GM12878 (cell line): ENCODE measurements at regions not wholly inside any gene's neighbourhood (a gene's known extent, or its start where the extent isn't known, plus 50 kb on each side); places are given as distances from the start of the nearest gene placed in this dataset.

Experiments
- ATAC-seq: fragments of 200-7000 bp; cut with Tn5 transposase; 3 replicates; pipeline ENCODE4 v1.9.1; 2020; ENCODE audit warnings: mild to moderate bottlenecking, moderate library complexity
- BruUV-seq: library from RNA; stranded (reverse); fragments of 400-500 nt; replicated peaks from 2 replicates; lab custom pipeline; 2021; lab: Mats Ljungman, UMichigan
- CTCF ChIA-PET: fragments of 300-600 bp; sonication (Branson Sonifier 250); formaldehyde crosslinking; extraction: SDS; loops from one replicate; lab custom pipeline; 2021; ENCODE audit warnings: inconsistent platforms; lab: Yijun Ruan, JAX
- POLR2A ChIA-PET: fragments of 350-600 bp; formaldehyde crosslinking; extraction: SDS; loops from one replicate; lab custom pipeline; 2021; ENCODE audit warnings: inconsistent platforms; lab: Charles Lee
- RAD21 ChIA-PET: fragments of 300-600 bp; sonication (Branson Sonifier 250); formaldehyde crosslinking; loops from one replicate; lab custom pipeline; 2023; ENCODE audit warnings: antibody characterized with exemption; ENCODE audit not compliant: unreplicated experiment; lab: Charles Lee
- SMC1A ChIA-PET: fragments of 300-600 bp; sonication (Branson Sonifier 250); formaldehyde crosslinking; loops from one replicate; lab custom pipeline; 2023; ENCODE audit not compliant: unreplicated experiment, uncharacterized antibody; lab: Charles Lee
- DNase-seq: peaks from one replicate; pipeline ENCODE4 v3.0.0-alpha.2; 2011; ENCODE audit warnings: low read depth, low spot score
- FAIRE-seq: peaks from 3 replicates; lab custom pipeline; 2011; peaks lifted over from hg19 to GRCh38; lab: Jason Lieb, UNC
- H2AFZ ChIP-seq: 2 replicates; pipeline ENCODE4 v1.6.0; 2011; ENCODE audit warnings: low read depth, low read length, control low read depth; ENCODE audit not compliant: control insufficient read depth
- H3K27ac ChIP-seq: 2 replicates; pipeline ENCODE4 v1.5.1; 2011; ENCODE audit warnings: control low read depth; ENCODE audit not compliant: control insufficient read depth, insufficient read depth
- H3K27me3 ChIP-seq, 2 experiments: replicated peaks in 1 of 2; 2 replicates each; pipeline versions ENCODE4 v1.6.0 to v1.6.1; 2011; ENCODE audit warnings: low read length in 1 of 2; ENCODE audit not compliant: control insufficient read depth in 2 of 2, insufficient read depth in 2 of 2
- H3K36me3 ChIP-seq, 2 experiments: 2 replicates each; pipeline ENCODE4 v1.5.1; 2011; ENCODE audit warnings: low read length in 1 of 2; ENCODE audit not compliant: control insufficient read depth in 2 of 2, insufficient read depth in 2 of 2
- H3K4me1 ChIP-seq: 2 replicates; pipeline ENCODE4 v1.6.1; 2011; ENCODE audit warnings: mild to moderate bottlenecking, low read length, moderate library complexity, mixed read lengths; ENCODE audit not compliant: control insufficient read depth, insufficient read depth
- H3K4me2 ChIP-seq: 2 replicates; pipeline ENCODE4 v1.6.0; 2011; ENCODE audit warnings: control low read depth; ENCODE audit not compliant: control insufficient read depth, insufficient read depth
- H3K4me3 ChIP-seq: fragments of 200-600 bp; sonication (generic); 2 replicates; pipeline ENCODE4 v1.5.1; 2016
- H3K79me2 ChIP-seq: 2 replicates; pipeline ENCODE4 v1.6.0; 2011; ENCODE audit warnings: low read length; ENCODE audit not compliant: control insufficient read depth, insufficient read depth
- H3K9ac ChIP-seq: 2 replicates; pipeline ENCODE4 v1.8.0; 2011; ENCODE audit warnings: low read length, control low read depth, mixed read lengths; ENCODE audit not compliant: control insufficient read depth, insufficient read depth
- H3K9me3 ChIP-seq: replicated peaks from 3 replicates; pipeline ENCODE4 v1.5.1; 2011; ENCODE audit warnings: mild to moderate bottlenecking, low read length; ENCODE audit not compliant: control insufficient read depth, insufficient read depth
- H4K20me1 ChIP-seq: 2 replicates; pipeline ENCODE4 v1.6.0; 2011; ENCODE audit not compliant: control insufficient read depth, insufficient read depth
- BRCA1 ChIP-seq: IDR thresholded peaks from 2 replicates; pipeline ENCODE4 v1.6.1; 2011; ENCODE audit warnings: low read depth, low read length, improper control_type of control experiment
- CBX3 ChIP-seq: fragments of 200-600 bp; sonication (generic); IDR thresholded peaks from 2 replicates; pipeline ENCODE4 v1.6.1; 2016; ENCODE audit warnings: low read depth, borderline replicate concordance
- CREB1 ChIP-seq: IDR thresholded peaks from 2 replicates; pipeline ENCODE4 v1.6.1; 2012; ENCODE audit warnings: low read depth, mild to moderate bottlenecking, inconsistent platforms
- CREM ChIP-seq: IDR thresholded peaks from 2 replicates; pipeline ENCODE4 v1.6.1; 2014; ENCODE audit warnings: antibody characterized with exemption, low read depth
- FOS ChIP-seq: IDR thresholded peaks from 3 replicates; pipeline ENCODE4 v1.6.1; 2011; ENCODE audit warnings: borderline replicate concordance; ENCODE audit not compliant: insufficient read length; ENCODE audit errors: extremely low read depth
- IKZF1 ChIP-seq: fragments of 450-650 bp; conservative IDR thresholded peaks from 2 replicates; pipeline ENCODE4 v1.6.1; 2017; ENCODE audit warnings: antibody characterized with exemption, mild to moderate bottlenecking
- IKZF2 ChIP-seq, 2 experiments: fragments of 450-650 bp; IDR thresholded peaks; 2 replicates each; pipeline ENCODE4 v1.6.1; 2017; ENCODE audit warnings: mild to moderate bottlenecking in 2 of 2, moderate library complexity in 2 of 2
- KLF5 ChIP-seq: fragments of 450-650 bp; IDR thresholded peaks from 2 replicates; pipeline ENCODE4 v1.6.1; 2014; ENCODE audit warnings: mild to moderate bottlenecking; ENCODE audit not compliant: partially characterized antibody
- NR2C1 ChIP-seq: fragments of 450-650 bp; IDR thresholded peaks from 2 replicates; pipeline ENCODE4 v1.6.1; 2017; ENCODE audit warnings: antibody characterized with exemption, mild to moderate bottlenecking, moderate library complexity
- SIX5 ChIP-seq: IDR thresholded peaks from 2 replicates; pipeline ENCODE4 v1.6.1; 2011; ENCODE audit warnings: mild to moderate bottlenecking, low read depth, low read length, moderate library complexity; ENCODE audit not compliant: severe bottlenecking
- WGBS: methylation state at CpG from one replicate; pipeline ENCODE4 v1.1.6; 2016; ENCODE audit warnings: low lambda C conversion rate; ENCODE audit not compliant: insufficient replicate concordance, insufficient coverage; ENCODE audit errors: missing lambda C conversion rate; 5-methylcytosine and 5-hydroxymethylcytosine counted together
- in situ Hi-C: fragments of 300-500 bp; cut with MboI; formaldehyde crosslinking; loops from 9 replicates; pipeline ENCODE4 v1.14.3; 2018; ENCODE audit warnings: mixed read lengths
- intact Hi-C: fragments of 100-400 bp; cut with micrococcal nuclease; formaldehyde crosslinking; loops from one replicate; pipeline ENCODE4 v1.14.2; 2022; ENCODE audit not compliant: unreplicated experiment
- TF ChIP-seq, protein P1 (sequence below): IDR thresholded peaks from 2 replicates; pipeline ENCODE4 v1.6.1; 2011; ENCODE audit warnings: borderline replicate concordance, low read depth, mild to moderate bottlenecking, moderate library complexity, low read length; ENCODE audit not compliant: insufficient read depth, poor library complexity, severe bottlenecking

DNA sequence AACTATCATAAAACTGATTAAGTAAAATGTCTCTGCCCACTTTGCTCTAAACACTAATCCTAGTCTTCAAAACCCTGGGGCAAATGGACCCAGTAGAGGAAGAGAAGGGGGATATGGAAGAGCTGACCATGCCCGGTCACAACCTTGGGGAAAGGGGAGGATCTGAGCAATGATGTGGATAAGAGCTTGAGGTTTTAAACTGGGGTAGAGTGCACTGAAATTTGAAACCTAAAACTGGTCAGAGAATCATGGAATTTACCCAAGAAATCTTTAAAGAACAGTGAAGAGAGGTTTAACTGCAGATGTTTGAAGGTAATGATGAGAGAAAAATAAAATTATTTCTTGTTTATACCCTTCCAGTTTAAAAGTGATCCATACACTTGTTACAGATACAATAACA, 110.8 kb downstream of the MRPS30 start:
- in situ Hi-C loops: no loop called here
- no peak for FAIRE-seq
- no peak overlapping the region for H3K4me3 ChIP-seq

DNA sequence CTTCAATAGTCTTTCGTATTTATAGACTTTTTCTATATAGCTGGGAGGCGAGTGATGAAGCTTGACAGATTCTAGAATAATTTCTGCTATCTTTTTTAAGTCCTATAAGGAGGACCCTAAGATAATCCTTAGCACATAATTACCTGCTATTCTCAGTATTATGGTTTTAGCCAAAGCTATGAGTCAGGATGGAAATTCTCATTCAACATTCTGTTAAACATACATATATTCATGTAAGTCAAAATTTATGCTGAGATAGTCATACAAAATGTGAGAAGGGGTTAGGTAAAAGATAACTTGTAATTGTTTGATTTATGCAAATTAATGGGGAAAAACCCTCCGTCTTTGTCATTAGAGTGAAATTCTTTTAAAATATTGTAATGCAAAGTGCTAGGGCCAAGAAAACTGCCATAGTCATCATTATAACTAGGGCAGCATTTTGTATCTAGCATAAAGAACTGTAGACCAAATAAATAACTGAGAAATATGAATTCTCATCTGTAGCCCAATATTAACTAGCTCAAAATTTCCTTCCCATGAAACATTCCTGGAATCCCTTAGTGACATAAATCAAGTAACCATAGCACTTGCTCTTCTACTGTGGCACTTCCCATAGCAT, 118.5 kb downstream of the MRPS30 start:
- SMC1A ChIA-PET: interaction anchor here (0.6 to 0.9 kb wide), 3 partner anchors 27 to 1714 kb away, joined by 3 read pairs; no protein-coding TSS in a partner anchor
- no peak overlapping the region for H3K9ac ChIP-seq
- no peaks in the 10 kb centered on the region for H4K20me1 ChIP-seq
- no peaks in the 10 kb centered on the region for H3K79me2 ChIP-seq
- WGBS: 67% methylated on average over 3 of the region's 3 CpGs
- H3K27me3 ChIP-seq: no peaks in the 10 kb centered on the region
- H3K36me3 ChIP-seq: no peaks in the 10 kb centered on the region
- in situ Hi-C loops (no loop called here), intact Hi-C loops (no loop called here)
- no peak overlapping the region for H3K4me2 ChIP-seq
- BruUV-seq: no TSS peak
- FAIRE-seq (no peak), DNase-seq (no peak), ATAC-seq (no peak)
- no peak overlapping the region for H3K27ac ChIP-seq
- CTCF ChIA-PET: interaction anchor here (1.7 kb wide), 1 partner anchor 64 kb away, joined by 4 read pairs; no protein-coding TSS in a partner anchor
- TF ChIP-seq NR2C1 (no peak), CBX3 (no peak), CREM (no peak), KLF5 (no peak), BRCA1 (no peak)
- TF ChIP-seq, protein P1, sequence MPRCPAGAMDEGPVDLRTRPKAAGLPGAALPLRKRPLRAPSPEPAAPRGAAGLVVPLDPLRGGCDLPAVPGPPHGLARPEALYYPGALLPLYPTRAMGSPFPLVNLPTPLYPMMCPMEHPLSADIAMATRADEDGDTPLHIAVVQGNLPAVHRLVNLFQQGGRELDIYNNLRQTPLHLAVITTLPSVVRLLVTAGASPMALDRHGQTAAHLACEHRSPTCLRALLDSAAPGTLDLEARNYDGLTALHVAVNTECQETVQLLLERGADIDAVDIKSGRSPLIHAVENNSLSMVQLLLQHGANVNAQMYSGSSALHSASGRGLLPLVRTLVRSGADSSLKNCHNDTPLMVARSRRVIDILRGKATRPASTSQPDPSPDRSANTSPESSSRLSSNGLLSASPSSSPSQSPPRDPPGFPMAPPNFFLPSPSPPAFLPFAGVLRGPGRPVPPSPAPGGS: no peak
- no peak overlapping the region for H3K4me3 ChIP-seq
- no peaks in the 10 kb centered on the region for H3K4me1 ChIP-seq
- POLR2A ChIA-PET: no interaction called here
- no peaks in the 10 kb centered on the region for H3K9me3 ChIP-seq
- H2AFZ ChIP-seq: no peak overlapping the region
- RAD21 ChIA-PET: interaction anchor here (1.4 kb wide), 1 partner anchor 40 kb away, joined by 5 read pairs; no protein-coding TSS in a partner anchor

More for the DNA sequence above, 110.8 kb downstream of the MRPS30 start:
- Histone ChIP-seq H3K9ac (no peak overlapping the region), H3K4me1 (no peaks in the 10 kb centered on the region), H3K9me3 (no peaks in the 10 kb centered on the region), H4K20me1 (no peaks in the 10 kb centered on the region), H2AFZ (no peak overlapping the region), H3K27ac (no peak overlapping the region), H3K79me2 (no peaks in the 10 kb centered on the region), H3K27me3 (no peaks in the 10 kb centered on the region), H3K4me2 (no peak overlapping the region), H3K36me3 (no peaks in the 10 kb centered on the region)
- intact Hi-C loops: no loop called here
- CTCF ChIA-PET: interaction anchor here (0.5 kb wide), 1 partner anchor 246 kb away, joined by 5 read pairs; no protein-coding TSS in a partner anchor
- ATAC-seq: no peak
- RAD21 ChIA-PET: no interaction called here
- TF ChIP-seq IKZF1 (no peak), FOS (no peak), SIX5 (no peak), IKZF2 (IDR thresholded peaks at IDR 0.05) (no peak), CREB1 (no peak)
- 90% methylated on average over 1 of the region's 1 CpG for WGBS
- SMC1A ChIA-PET: no interaction called here
- POLR2A ChIA-PET: no interaction called here
- no peak for DNase-seq
- BruUV-seq: no TSS peak
